ENCODE measurements at regions not wholly inside any gene's neighbourhood (a gene's known extent, or its start where the extent isn't known, plus 50 kb on each side); places are given as distances from the start of the nearest gene placed in this dataset.

GRCh38 chr2:18057657-18058056 is 179.2 kb downstream of the KCNS3 start:
- Histone ChIP-seq H2AK5ac (ENCODE audit: low read depth, low read length) (no peak overlapping the region), H3K36me3 (ENCODE audit: control insufficient read depth, insufficient read depth, low read length) (no peaks in the 10 kb centered on the region), H3K4ac (ENCODE audit: low read depth, low read length) (no peak overlapping the region), H3K14ac (replicated peaks; ENCODE audit: low read depth, low read length) (no peak overlapping the region), H2BK5ac (ENCODE audit: low read depth, low read length, poor library complexity, severe bottlenecking) (no peak overlapping the region), H3K4me2 (ENCODE audit: low read depth, low read length) (no peak overlapping the region), H2BK15ac (ENCODE audit: low read depth, low read length) (no peak overlapping the region), H3K18ac (ENCODE audit: low read depth, low read length) (no peak overlapping the region), H3K79me1 (ENCODE audit: low read depth in 1 of 2, low read length in 2 of 2) (no peaks in the 10 kb centered on the region), H3K9ac (ENCODE audit: low read depth, low read length) (no peak overlapping the region), H2AK9ac (replicated peaks; ENCODE audit: low read depth, low read length, poor library complexity) (no peak overlapping the region), H2BK120ac (ENCODE audit: low read depth, low read length) (no peak overlapping the region), H3K9me3 (ENCODE audit: control insufficient read depth, insufficient read depth, low read length) (no peaks in the 10 kb centered on the region), H3K9me1 (ENCODE audit: insufficient read depth, low read length) (no peaks in the 10 kb centered on the region), H4K5ac (ENCODE audit: low read depth, low read length) (no peak overlapping the region), H2BK20ac (ENCODE audit: low read depth, low read length) (no peak overlapping the region), H3K4me1 (ENCODE audit: control insufficient read depth, insufficient read depth, low read length) (no peaks in the 10 kb centered on the region), H3K56ac (ENCODE audit: extremely low read depth, insufficient read depth, low read length) (no peak overlapping the region), H3K23ac (ENCODE audit: low read depth, low read length) (no peak overlapping the region), H3K27ac (ENCODE audit: insufficient read depth, low read length) (no peak overlapping the region), H2AFZ (replicated peaks; ENCODE audit: low read length, poor library complexity) (no peak overlapping the region), H3K4me3 (ENCODE audit: insufficient read depth, low read depth, low read length) (no peak overlapping the region), H3K27me3 (ENCODE audit: control insufficient read depth, insufficient read depth, low read length) (peaks cover 2% of the 10 kb centered on the region; the same call in 1 of the 2 replicates), H4K8ac (ENCODE audit: low read depth in 2 of 2, low read length in 2 of 2) (no peak overlapping the region), H4K20me1 (ENCODE audit: insufficient read depth, low read length) (no peaks in the 10 kb centered on the region), H4K91ac (ENCODE audit: insufficient read depth, low read depth, low read length) (no peak overlapping the region)
- no peak for TF ChIP-seq RFX5 (IDR thresholded peaks at IDR 0.05; ENCODE audit: low read depth, low read length)
- no peak for TF ChIP-seq RAD21 (IDR thresholded peaks at IDR 0.05; ENCODE audit: low read length)
- no peak for TF ChIP-seq POLR2A (IDR thresholded peaks at IDR 0.05; ENCODE audit: low read depth, low read length)
- no peak for TF ChIP-seq MAZ (IDR thresholded peaks at IDR 0.05; ENCODE audit: borderline replicate concordance, low read depth, low read length)
- TF ChIP-seq FOS (IDR thresholded peaks at IDR 0.05; ENCODE audit: low read depth, low read length) = no peak
- no peak for TF ChIP-seq USF2 (IDR thresholded peaks at IDR 0.05; ENCODE audit: low read depth, low read length)
- no peak for TF ChIP-seq CTCF (conservative IDR thresholded peaks at IDR 0.05; ENCODE audit: low read depth, low read length)
- TF ChIP-seq MXI1 (IDR thresholded peaks at IDR 0.05; ENCODE audit: borderline replicate concordance, low read depth, low read length) = no peak
- TF ChIP-seq CHD1 (IDR thresholded peaks at IDR 0.05; ENCODE audit: low read depth, low read length) = no peak
- no peak for TF ChIP-seq BHLHE40 (IDR thresholded peaks at IDR 0.05; ENCODE audit: low read depth, low read length)
- intact Hi-C loops (cut with micrococcal nuclease) (no loop called here), in situ Hi-C loops (cut with MboI; ENCODE audit: low sequenced_read_pairs) (no loop called here), dilution Hi-C loops (cut with HindIII; ENCODE audit: low sequenced_read_pairs, unreplicated experiment) (no loop called here)
- POLR2A ChIA-PET (ENCODE audit: unreplicated experiment) = no interaction called here
- CTCF ChIA-PET = no interaction called here
- DNase-seq (no peak), ATAC-seq (ENCODE audit: low read depth) (no peak)
- BruUV-seq (replicated peaks) = no TSS peak
- no CpG with 5 or more reads among the region's 1 CpG for WGBS, 2 experiments (ENCODE audit: extremely low coverage in 2 of 2, insufficient read length in 1 of 2)

All from IMR-90 (cell line).